ENCODE measurements at regions not wholly inside any gene's neighbourhood (a gene's known extent, or its start where the extent isn't known, plus 50 kb on each side); places are given as distances from the start of the nearest gene placed in this dataset.

DNA sequence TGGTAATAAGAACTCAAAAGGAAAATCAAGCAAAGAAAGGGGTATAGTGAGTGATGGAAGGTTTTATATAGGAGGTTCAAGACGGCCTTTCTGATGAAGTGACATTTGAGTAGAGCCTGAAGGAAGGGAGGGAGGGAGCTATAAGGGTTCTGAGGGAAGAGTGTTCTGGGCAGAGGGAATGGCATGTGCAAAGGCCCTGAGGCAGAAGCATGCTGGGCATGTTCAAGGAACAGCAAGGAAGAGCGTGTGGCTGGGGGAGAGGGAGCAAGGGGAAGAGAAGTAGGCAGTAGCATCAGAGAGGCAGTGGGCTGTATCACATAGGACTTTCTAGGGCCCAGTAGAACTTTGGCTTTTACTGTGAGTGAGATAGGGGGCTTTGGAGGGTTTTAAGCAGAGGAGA is 108.9 kb upstream of the NAV2 start:
- TF ChIP-seq, protein P1, sequence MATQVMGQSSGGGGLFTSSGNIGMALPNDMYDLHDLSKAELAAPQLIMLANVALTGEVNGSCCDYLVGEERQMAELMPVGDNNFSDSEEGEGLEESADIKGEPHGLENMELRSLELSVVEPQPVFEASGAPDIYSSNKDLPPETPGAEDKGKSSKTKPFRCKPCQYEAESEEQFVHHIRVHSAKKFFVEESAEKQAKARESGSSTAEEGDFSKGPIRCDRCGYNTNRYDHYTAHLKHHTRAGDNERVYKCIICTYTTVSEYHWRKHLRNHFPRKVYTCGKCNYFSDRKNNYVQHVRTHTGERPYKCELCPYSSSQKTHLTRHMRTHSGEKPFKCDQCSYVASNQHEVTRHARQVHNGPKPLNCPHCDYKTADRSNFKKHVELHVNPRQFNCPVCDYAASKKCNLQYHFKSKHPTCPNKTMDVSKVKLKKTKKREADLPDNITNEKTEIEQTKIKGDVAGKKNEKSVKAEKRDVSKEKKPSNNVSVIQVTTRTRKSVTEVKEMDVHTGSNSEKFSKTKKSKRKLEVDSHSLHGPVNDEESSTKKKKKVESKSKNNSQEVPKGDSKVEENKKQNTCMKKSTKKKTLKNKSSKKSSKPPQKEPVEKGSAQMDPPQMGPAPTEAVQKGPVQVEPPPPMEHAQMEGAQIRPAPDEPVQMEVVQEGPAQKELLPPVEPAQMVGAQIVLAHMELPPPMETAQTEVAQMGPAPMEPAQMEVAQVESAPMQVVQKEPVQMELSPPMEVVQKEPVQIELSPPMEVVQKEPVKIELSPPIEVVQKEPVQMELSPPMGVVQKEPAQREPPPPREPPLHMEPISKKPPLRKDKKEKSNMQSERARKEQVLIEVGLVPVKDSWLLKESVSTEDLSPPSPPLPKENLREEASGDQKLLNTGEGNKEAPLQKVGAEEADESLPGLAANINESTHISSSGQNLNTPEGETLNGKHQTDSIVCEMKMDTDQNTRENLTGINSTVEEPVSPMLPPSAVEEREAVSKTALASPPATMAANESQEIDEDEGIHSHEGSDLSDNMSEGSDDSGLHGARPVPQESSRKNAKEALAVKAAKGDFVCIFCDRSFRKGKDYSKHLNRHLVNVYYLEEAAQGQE (IDR thresholded peaks at IDR 0.05; ENCODE audit: low read depth): no peak
- TF ChIP-seq YY1 (IDR thresholded peaks at IDR 0.05; ENCODE audit: low read depth) (no peak), CREB1 (IDR thresholded peaks at IDR 0.05; ENCODE audit: low read depth) (no peak), TAF1 (IDR thresholded peaks at IDR 0.05; ENCODE audit: low read depth) (no peak), RAD21 (IDR thresholded peaks at IDR 0.05; ENCODE audit: low read depth) (no peak), CEBPB (IDR thresholded peaks at IDR 0.05) (no peak), EP300 (IDR thresholded peaks at IDR 0.05; ENCODE audit: borderline replicate concordance) (no peak), EGR1 (IDR thresholded peaks at IDR 0.05) (no peak), TEAD4 (IDR thresholded peaks at IDR 0.05) (no peak)
- TF ChIP-seq, protein P2, sequence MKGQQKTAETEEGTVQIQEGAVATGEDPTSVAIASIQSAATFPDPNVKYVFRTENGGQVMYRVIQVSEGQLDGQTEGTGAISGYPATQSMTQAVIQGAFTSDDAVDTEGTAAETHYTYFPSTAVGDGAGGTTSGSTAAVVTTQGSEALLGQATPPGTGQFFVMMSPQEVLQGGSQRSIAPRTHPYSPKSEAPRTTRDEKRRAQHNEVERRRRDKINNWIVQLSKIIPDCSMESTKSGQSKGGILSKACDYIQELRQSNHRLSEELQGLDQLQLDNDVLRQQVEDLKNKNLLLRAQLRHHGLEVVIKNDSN (IDR thresholded peaks at IDR 0.05): no peak
- TF ChIP-seq, protein P3, sequence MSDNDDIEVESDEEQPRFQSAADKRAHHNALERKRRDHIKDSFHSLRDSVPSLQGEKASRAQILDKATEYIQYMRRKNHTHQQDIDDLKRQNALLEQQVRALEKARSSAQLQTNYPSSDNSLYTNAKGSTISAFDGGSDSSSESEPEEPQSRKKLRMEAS (IDR thresholded peaks at IDR 0.05): no peak

Data from Ishikawa (cell line).